Activated T-helper 2 cell treated with anti-CD3 and anti-CD28 coated beads, Interferon-gamma antibody, Interleukin-2, Interleukin-4, amounts not matched to agents 10 μg/mL and 5 μg/mL and 100 μg/mL, durations not matched to agents 14 hours and 24 hours and 36 hours (primary cell): ENCODE measurements at regions not wholly inside any gene's neighbourhood (a gene's known extent, or its start where the extent isn't known, plus 50 kb on each side); places are given as distances from the start of the nearest gene placed in this dataset.

Source experiments
- DNase-seq: peaks from one replicate; pipeline ENCODE4 v3.0.0; 2021; ENCODE audit warnings: low spot score
- H3K27ac Mint-ChIP-seq: one replicate; pipeline ENCODE4 v1.8.0; 2021; ENCODE audit warnings: mixed read lengths
- H3K27me3 Mint-ChIP-seq: one replicate; pipeline ENCODE4 v1.8.0; 2021; ENCODE audit warnings: low read depth, mixed read lengths
- H3K36me3 Mint-ChIP-seq: one replicate; pipeline ENCODE4 v1.8.0; 2021; ENCODE audit warnings: low read depth, mixed read lengths
- H3K4me1 Mint-ChIP-seq: one replicate; pipeline ENCODE4 v1.8.0; 2021; ENCODE audit warnings: low read depth, mixed read lengths
- H3K4me3 Mint-ChIP-seq: one replicate; pipeline ENCODE4 v1.8.0; 2021; ENCODE audit warnings: low read depth, mild to moderate bottlenecking, moderate library complexity, mixed read lengths
- H3K9me3 Mint-ChIP-seq: one replicate; pipeline ENCODE4 v1.8.0; 2021; ENCODE audit warnings: mixed read lengths
- intact Hi-C: fragments of 100-400 bp; cut with micrococcal nuclease; formaldehyde crosslinking; loops from one replicate; pipeline ENCODE4 v1.15.1; 2023

DNA sequence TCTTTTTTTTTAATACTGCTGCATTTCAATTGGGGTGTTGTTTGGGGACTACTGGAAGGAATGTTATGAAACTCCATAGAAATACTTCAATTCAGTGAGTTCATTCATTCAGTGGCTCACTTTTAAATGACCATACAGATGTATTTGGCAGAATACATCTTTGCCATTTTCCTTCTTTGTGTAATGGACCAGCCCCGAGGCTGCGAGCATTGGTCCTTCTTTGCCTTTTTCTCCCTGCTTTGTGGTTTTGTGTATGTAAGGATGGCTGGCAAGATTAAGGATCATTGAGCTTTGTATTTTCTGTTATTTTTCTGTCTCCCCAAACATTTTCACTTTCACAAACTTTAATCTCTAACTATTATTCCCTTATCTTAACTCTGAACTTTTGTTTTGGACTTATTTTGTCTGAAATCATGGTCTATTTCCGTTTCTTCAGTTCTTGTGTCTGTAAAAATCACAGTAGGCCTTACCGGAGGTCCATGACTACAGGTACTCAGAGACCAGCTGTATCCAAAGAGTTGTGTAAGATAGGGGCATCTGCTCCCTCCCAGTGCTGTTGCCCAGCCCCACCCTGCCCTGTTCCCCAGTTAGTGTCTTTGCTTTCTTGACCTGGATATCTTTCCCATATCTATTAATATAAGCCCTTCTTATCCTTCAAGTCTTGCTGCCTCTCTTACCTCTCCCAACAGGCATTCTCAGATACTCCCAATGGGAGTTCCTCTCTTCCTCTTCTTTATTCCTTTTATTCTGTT, 154.3 kb upstream of the DMRT1 start:
- intact Hi-C loops, result no loop called here
- DNase-seq, result no peak
- Mint-ChIP-seq H3K4me1 (no peaks in the 10 kb centered on the region), H3K27me3 (peaks cover 3% of the 10 kb centered on the region), H3K27ac (no peak overlapping the region), H3K4me3 (no peak overlapping the region), H3K36me3 (no peaks in the 10 kb centered on the region), H3K9me3 (no peaks in the 10 kb centered on the region)

DNA sequence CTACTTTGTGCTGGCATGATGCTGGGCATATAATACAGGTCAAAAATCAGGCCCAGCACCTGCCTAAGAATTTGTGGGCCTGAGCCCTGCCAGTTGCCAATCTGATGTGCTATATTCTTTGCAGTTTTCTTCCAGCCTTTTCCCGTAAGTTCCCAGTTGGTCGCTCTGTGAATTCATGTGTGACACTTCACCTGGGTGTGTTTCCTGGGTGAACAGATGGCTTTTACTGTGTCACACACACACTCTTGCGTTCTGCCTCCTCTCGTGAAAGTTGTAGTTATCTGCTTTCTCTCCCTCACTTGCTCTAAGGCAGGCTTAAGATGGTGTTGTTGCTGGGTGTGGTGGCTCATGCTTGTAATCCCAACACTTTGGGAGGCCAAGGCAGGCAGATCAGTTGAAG, 153.5 kb upstream of the DMRT1 start:
- H3K4me3 Mint-ChIP-seq, result no peak overlapping the region
- H3K36me3 Mint-ChIP-seq, result no peaks in the 10 kb centered on the region
- no peaks in the 10 kb centered on the region for H3K9me3 Mint-ChIP-seq

DNA sequence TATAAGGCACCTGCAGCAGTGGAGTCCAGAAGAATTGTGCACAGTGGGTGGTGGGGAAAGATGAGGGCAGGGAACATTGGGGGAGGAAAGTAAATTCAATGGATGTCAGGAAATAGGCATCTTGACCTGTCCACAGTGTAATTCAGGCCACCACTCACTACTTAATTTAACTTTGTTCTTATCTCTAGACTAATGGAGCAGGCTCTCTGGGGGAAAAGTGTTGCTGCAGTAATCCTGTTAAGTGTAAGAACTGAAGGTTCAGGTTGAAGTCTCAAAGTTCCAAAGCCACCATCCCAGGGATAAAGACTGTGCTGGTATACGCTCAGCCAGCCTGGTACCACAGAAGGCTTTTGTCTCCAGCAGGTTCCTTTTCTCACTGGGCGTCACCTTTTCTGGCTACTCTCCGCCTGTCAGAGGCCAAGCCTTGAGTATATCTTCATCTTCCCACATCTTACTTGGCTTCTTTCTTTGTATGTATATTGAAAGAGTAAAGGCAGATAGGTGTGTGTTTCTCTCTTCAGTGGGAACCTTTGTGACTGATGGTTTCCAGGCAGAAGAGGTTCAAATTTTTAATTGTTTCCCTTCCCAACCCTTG, 150.9 kb upstream of the DMRT1 start:
- Mint-ChIP-seq H3K9me3 (no peaks in the 10 kb centered on the region), H3K36me3 (no peaks in the 10 kb centered on the region), H3K27me3 (peaks cover 5% of the 10 kb centered on the region), H3K27ac (no peak overlapping the region), H3K4me1 (peaks cover 6% of the 10 kb centered on the region), H3K4me3 (no peak overlapping the region)
- intact Hi-C loops, result no loop called here
- no peak for DNase-seq

More for the DNA sequence above, 153.5 kb upstream of the DMRT1 start:
- no peak for DNase-seq
- Mint-ChIP-seq H3K27me3 (peaks cover 3% of the 10 kb centered on the region), H3K4me1 (no peaks in the 10 kb centered on the region), H3K27ac (no peak overlapping the region)
- intact Hi-C loops, result no loop called here

DNA sequence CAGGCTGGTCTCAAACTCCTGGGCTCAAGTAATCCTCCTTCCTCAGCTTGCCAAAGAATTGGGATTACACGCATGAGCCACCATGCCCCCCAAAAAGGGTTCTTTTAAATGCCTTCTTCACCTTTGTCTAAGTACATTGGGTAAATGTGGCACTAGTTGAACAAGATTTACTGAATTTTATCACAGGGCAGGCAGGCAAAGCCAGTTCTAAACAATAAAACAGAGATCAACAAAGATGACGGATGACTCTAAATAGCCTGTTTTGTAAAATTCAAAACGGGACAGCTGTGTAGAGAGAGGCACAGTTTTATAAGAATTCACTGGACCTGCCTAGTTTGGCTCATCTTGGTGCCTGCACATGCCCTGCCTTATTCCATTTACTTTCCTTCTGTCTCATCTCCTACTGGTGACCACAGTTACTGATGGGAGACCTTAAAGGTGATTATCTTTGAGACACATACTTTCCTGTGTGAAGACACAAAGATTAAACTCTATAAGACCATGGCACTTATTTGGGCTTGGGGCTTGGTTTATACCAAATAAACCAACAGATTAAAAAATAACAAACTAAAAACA, 149.6 kb upstream of the DMRT1 start:
- intact Hi-C loops, result no loop called here
- Mint-ChIP-seq H3K4me3 (no peak overlapping the region), H3K4me1 (peaks cover 6% of the 10 kb centered on the region), H3K27me3 (peaks cover 5% of the 10 kb centered on the region), H3K27ac (no peak overlapping the region), H3K9me3 (no peaks in the 10 kb centered on the region), H3K36me3 (no peaks in the 10 kb centered on the region)
- DNase-seq, result no peak

DNA sequence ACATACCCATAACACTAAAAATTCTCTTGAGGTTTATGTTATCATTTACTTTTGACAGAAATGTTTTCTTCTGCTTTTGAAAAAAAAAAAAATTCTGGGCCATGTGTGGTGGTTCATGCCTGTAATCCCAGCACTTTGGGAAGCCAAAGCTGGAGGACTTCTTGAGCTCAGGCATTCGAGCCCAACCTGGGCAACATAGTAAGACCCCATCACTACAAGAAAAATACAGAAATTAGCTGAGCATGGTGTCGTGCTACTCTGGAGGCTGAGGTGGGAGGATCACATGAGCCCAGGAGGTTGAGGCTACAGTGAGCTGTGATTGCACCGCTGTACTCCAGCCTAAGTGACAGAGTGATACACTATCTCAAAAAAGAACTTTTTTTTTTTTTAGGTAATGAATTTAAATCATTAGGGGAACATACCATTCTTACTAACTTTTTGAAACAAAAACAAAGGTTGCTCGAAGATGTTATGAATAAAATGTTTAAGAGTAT, 148.8 kb upstream of the DMRT1 start:
- no peaks in the 10 kb centered on the region for H3K9me3 Mint-ChIP-seq
- H3K27ac Mint-ChIP-seq, result no peak overlapping the region
- DNase-seq, result no peak
- H3K27me3 Mint-ChIP-seq, result peaks cover 5% of the 10 kb centered on the region
- no peak overlapping the region for H3K4me3 Mint-ChIP-seq
- H3K4me1 Mint-ChIP-seq, result peaks cover 6% of the 10 kb centered on the region
- intact Hi-C loops, result no loop called here
- H3K36me3 Mint-ChIP-seq, result no peaks in the 10 kb centered on the region

DNA sequence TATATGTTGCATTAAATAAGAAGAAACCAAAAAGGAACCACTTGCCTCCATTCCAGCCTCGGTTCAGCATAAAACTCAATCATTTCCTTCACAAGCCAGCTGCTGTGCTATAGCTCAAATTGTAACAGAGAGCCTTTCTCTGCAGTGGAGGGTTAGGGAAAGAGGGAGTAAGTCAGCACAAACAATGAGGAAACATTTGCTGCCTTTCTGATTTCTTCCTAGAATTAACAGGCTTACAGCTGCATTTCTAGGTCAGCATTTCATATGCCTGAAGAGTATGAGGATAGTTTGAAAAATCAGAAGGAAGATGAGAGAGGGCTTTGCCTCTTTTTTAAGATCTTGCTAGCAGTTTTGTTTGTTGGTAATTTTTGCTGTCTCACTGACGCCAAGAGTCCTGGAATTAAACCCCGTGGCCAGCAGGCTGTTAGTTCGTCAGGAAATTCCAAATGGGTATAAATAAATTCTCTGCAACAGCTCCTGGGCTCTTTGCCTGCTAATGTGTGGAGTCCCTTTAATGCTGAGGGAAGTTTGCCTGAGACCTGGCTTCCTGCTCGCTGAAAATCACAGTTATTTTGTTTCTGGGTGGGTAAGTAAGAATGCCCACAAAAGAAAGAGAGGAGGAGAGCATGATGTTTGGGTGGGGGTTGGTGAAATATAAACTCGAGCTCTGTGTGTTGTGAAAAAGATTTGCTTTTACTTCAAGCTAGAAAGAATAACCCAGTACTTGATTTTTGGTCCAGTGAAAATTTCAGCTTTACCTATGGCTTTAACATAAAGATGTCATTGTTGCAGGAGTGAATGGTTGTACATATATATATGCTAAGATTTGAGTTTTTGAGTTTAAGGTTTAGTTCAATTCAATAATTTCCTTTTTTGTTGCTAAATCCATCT, 148.1 kb upstream of the DMRT1 start:
- H3K27me3 Mint-ChIP-seq, result peaks cover 2% of the 10 kb centered on the region
- H3K27ac Mint-ChIP-seq, result no peak overlapping the region
- intact Hi-C loops, result no loop called here
- DNase-seq, result no peak
- peaks cover 6% of the 10 kb centered on the region for H3K4me1 Mint-ChIP-seq
- no peaks in the 10 kb centered on the region for H3K9me3 Mint-ChIP-seq
- no peak overlapping the region for H3K4me3 Mint-ChIP-seq
- no peaks in the 10 kb centered on the region for H3K36me3 Mint-ChIP-seq

DNA sequence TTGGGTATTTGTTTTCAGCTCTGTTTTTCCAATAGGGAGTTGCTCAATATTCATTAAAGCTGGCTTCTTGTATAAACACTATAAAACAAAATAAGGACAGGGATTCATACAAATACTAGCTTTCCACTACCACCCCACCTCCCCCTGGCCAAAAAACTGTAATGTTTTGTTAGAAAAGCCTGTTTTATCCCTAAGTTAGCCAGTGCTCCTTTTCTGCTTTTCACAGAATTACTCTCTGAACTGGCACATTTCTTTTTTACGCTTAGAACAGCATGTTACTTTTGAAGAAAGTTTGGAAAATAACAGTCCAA, 147.4 kb upstream of the DMRT1 start:
- Mint-ChIP-seq H3K9me3 (no peaks in the 10 kb centered on the region), H3K4me1 (peaks cover 6% of the 10 kb centered on the region), H3K27ac (no peak overlapping the region), H3K27me3 (peaks cover 2% of the 10 kb centered on the region), H3K36me3 (no peaks in the 10 kb centered on the region), H3K4me3 (no peak overlapping the region)
- no peak for DNase-seq
- intact Hi-C loops, result no loop called here

DNA sequence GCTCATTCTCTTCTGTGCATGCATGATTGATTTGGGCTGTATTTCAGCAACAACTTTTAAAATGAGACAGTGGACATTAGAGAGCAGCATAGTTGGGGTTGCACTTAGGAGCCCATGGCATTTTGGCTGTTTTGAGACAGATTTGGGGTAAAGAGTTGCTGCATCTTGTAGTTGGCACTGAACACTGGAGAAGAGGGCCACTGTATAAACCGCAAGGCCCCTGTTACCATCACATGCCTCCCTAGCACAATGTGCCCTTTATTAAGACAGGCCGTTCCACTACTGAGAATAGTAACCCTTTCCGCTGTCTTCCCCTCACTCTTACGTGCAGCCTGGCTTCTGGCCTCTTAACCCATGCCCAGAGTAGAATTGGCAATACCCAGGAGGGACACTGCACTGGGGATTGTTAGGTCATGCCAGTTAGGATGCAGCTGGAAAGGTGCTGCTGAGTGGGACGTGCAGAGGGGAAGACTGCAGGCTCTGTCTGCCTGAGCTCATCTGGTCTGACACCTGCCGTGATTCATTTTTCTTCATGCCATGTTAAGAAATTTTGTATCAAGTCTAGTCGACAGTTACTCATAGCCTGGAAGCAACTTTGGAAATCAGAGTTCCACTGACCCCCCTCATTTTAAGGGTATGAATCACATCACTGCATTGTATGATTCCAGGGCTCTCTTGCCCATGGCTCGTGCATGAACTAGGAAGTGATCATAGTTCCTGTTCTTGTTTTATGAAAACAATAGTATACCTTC, 146.9 kb upstream of the DMRT1 start:
- Mint-ChIP-seq H3K4me1 (peaks cover 6% of the 10 kb centered on the region), H3K36me3 (no peaks in the 10 kb centered on the region), H3K4me3 (no peak overlapping the region), H3K27ac (no peak overlapping the region), H3K9me3 (no peaks in the 10 kb centered on the region), H3K27me3 (peaks cover 2% of the 10 kb centered on the region)
- intact Hi-C loops, result no loop called here
- no peak for DNase-seq

DNA sequence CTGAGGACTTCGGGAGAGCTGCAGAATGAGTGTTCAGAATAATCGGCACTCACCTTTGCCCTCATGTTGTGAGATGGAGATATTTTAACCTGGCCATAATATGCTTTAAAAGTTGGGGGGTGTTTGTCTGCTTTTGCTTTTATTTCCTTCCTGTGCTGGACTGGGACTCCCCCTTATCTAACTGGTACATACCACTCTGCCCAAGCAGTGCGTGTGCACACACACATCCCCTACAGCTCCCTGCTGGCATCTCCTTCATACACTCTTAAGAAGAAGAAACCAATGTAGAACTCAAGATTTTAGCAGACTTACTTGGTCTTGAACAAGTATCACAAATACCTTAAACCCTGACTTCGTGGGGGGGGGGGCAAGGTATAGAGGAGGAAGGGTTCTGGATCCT, 146.2 kb upstream of the DMRT1 start:
- Mint-ChIP-seq H3K27me3 (peaks cover 2% of the 10 kb centered on the region), H3K4me3 (no peak overlapping the region), H3K9me3 (no peaks in the 10 kb centered on the region), H3K4me1 (peaks cover 6% of the 10 kb centered on the region), H3K27ac (no peak overlapping the region), H3K36me3 (no peaks in the 10 kb centered on the region)
- DNase-seq, result no peak
- intact Hi-C loops, result no loop called here

DNA sequence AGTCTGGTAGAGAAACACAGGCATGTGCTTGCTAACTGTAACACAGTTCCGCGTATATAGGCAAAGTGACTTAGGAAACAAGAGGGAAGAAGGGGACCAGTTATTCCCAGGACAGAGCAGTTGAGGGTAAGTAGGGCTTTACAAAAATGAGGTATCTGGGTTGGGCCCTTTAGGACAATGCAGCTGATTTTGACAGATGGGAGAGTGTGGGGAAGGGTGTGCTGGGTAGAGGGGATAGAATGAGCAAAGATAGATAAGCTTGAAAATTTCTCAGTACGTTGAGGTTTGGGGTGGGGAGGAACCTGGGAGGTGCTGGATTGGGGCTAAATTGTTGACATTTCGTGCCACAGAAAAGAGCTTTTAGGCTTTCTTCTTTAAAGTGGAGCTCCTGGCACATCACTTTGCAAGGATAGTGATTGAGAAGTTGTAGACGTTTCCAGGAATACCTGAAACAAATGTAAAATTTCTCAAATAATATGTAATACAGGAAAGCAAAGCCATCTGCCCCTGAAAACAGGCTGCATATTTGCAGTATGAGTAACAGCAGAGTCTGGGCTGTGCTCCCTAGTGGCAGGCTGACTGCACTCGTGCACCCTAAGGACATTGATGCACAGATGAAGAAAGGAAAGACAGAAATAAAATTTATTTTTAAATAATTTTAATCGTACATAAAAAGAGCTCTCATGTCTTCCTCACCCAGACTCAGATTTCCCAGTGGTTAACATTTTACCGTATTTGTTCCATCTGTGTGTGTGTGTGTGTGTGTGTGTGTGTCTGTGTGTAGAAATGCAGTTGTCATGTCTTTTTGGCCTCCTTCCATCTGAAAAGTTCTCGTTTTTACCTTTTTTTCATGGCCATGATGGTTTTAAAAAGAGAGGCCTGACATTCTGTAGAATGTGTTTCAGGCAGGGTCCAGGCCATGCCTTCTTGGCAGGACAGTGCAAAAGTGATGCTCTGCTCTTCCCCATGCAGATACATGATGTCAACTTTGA, 144.9 kb upstream of the DMRT1 start:
- H3K27ac Mint-ChIP-seq, result no peak overlapping the region
- peaks cover 8% of the 10 kb centered on the region for H3K4me1 Mint-ChIP-seq
- intact Hi-C loops, result no loop called here
- no peak overlapping the region for H3K4me3 Mint-ChIP-seq
- H3K27me3 Mint-ChIP-seq, result peaks cover 2% of the 10 kb centered on the region
- H3K36me3 Mint-ChIP-seq, result no peaks in the 10 kb centered on the region
- no peak for DNase-seq
- H3K9me3 Mint-ChIP-seq, result no peaks in the 10 kb centered on the region

DNA sequence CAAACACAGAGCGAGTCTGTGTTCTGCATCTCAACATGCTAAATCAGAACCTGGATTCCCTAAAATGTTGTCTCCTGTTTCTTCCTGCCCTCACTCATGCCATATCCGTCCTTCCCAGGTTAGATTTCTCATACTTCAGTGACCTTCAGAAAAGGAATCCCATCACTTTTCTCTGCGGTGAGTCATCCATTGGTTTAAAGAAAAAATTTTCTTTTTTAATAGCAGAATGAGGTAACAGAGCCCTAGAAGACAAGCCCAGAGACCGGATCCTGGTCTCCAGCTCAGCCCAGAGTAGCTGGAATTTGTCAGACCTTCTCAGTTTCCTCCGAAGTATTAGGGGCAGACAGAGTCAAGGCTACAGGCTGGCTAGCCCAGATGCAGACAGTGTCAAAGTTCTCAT, 143.2 kb upstream of the DMRT1 start:
- H3K27me3 Mint-ChIP-seq, result peaks cover 2% of the 10 kb centered on the region
- intact Hi-C loops, result no loop called here
- DNase-seq, result no peak
- no peaks in the 10 kb centered on the region for H3K9me3 Mint-ChIP-seq
- no peaks in the 10 kb centered on the region for H3K36me3 Mint-ChIP-seq
- H3K4me3 Mint-ChIP-seq, result no peak overlapping the region
- peaks cover 7% of the 10 kb centered on the region for H3K4me1 Mint-ChIP-seq
- no peak overlapping the region for H3K27ac Mint-ChIP-seq
